Osteocyte (in vitro differentiated cells): ENCODE measurements at regions not wholly inside any gene's neighbourhood (a gene's known extent, or its start where the extent isn't known, plus 50 kb on each side); places are given as distances from the start of the nearest gene placed in this dataset.
"Not testable (repeated sequence)": the region's sequence is repeated elsewhere in the genome, so short reads cannot be mapped to it uniquely, and the experiment has no call there.

Experiments used
- DNase-seq: peaks from one replicate; pipeline ENCODE4 v3.0.0; 2021; ENCODE audit warnings: mixed read lengths; ENCODE audit not compliant: unreplicated experiment; ENCODE audit errors: extremely low spot score
- H3K27ac Mint-ChIP-seq: one replicate; pipeline ENCODE4 v1.8.0; 2021; ENCODE audit warnings: mild to moderate bottlenecking, mixed read lengths; ENCODE audit not compliant: unreplicated experiment
- H3K27me3 Mint-ChIP-seq: one replicate; pipeline ENCODE4 v1.8.0; 2021; ENCODE audit warnings: mixed read lengths; ENCODE audit not compliant: unreplicated experiment
- H3K36me3 Mint-ChIP-seq: one replicate; pipeline ENCODE4 v1.8.0; 2021; ENCODE audit warnings: mixed read lengths; ENCODE audit not compliant: unreplicated experiment
- H3K4me1 Mint-ChIP-seq: one replicate; pipeline ENCODE4 v1.8.0; 2021; ENCODE audit warnings: mixed read lengths; ENCODE audit not compliant: unreplicated experiment
- H3K4me3 Mint-ChIP-seq: one replicate; pipeline ENCODE4 v1.8.0; 2021; ENCODE audit warnings: mild to moderate bottlenecking, moderate library complexity, mixed read lengths; ENCODE audit not compliant: unreplicated experiment
- H3K9me3 Mint-ChIP-seq: one replicate; pipeline ENCODE4 v1.8.0; 2021; ENCODE audit warnings: mixed read lengths; ENCODE audit not compliant: unreplicated experiment
- CTCF ChIP-seq: fragments of 200-600 bp; sonication (generic); IDR thresholded peaks from 2 replicates; pipeline ENCODE4 v1.5.0; 2021; ENCODE audit warnings: antibody characterized with exemption, mild to moderate bottlenecking, moderate library complexity

DNA sequence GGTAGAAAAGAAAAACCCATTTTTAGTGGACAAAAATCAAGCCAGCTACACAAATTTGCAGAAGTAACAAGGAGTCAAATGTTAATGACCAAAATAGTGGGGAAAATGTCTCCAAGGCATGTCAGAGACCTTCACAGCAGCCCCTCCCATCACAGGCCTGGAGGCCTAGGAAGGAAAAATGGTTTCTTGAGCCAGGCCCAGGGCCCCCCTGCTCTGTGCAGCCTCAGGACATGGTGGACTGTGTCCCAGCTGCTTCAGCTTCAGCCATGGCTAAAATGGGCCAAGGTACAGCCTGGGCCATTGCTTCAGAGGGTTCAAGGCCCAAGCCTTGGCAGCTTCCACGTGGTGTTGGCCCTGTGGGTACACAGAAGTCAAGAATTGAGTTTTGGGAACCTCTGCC lies 82.5 kb upstream of the CLVS2 start:
- no peak for TF ChIP-seq CTCF
- Mint-ChIP-seq H3K4me3 (no peak overlapping the region), H3K36me3 (no peaks in the 10 kb centered on the region), H3K27me3 (no peaks in the 10 kb centered on the region), H3K27ac (no peak overlapping the region), H3K4me1 (no peaks in the 10 kb centered on the region), H3K9me3 (peaks cover 12% of the 10 kb centered on the region)
- no peak for DNase-seq

- DNase-seq, result no peak
- H3K9me3 Mint-ChIP-seq, result peaks cover 12% of the 10 kb centered on the region
- H3K4me1 Mint-ChIP-seq, result no peaks in the 10 kb centered on the region
- no peaks in the 10 kb centered on the region for H3K36me3 Mint-ChIP-seq
- H3K27me3 Mint-ChIP-seq, result peaks cover 8% of the 10 kb centered on the region
- no peak overlapping the region for H3K4me3 Mint-ChIP-seq
- H3K27ac Mint-ChIP-seq, result no peak overlapping the region
- no peak for TF ChIP-seq CTCF
Observed at GRCh38 chr6:122918714-122919113, 77.3 kb upstream of the CLVS2 start.

GRCh38 chr6:122930252-122931180 lies 65.5 kb upstream of the CLVS2 start:
- no peak for DNase-seq
- Mint-ChIP-seq H3K4me1 (no peaks in the 10 kb centered on the region), H3K36me3 (no peaks in the 10 kb centered on the region), H3K9me3 (peaks cover 6% of the 10 kb centered on the region), H3K4me3 (no peak overlapping the region), H3K27ac (no peak overlapping the region), H3K27me3 (no peaks in the 10 kb centered on the region)
- TF ChIP-seq CTCF, result no peak

GRCh38 chr6:122931916-122932315 lies 64.1 kb upstream of the CLVS2 start:
- DNase-seq, result no peak
- H3K4me1 Mint-ChIP-seq, result no peaks in the 10 kb centered on the region
- no peak overlapping the region for H3K4me3 Mint-ChIP-seq
- no peak overlapping the region for H3K27ac Mint-ChIP-seq
- no peaks in the 10 kb centered on the region for H3K36me3 Mint-ChIP-seq
- peaks cover 3% of the 10 kb centered on the region for H3K27me3 Mint-ChIP-seq
- no peak for TF ChIP-seq CTCF
- peaks cover 6% of the 10 kb centered on the region for H3K9me3 Mint-ChIP-seq

DNA sequence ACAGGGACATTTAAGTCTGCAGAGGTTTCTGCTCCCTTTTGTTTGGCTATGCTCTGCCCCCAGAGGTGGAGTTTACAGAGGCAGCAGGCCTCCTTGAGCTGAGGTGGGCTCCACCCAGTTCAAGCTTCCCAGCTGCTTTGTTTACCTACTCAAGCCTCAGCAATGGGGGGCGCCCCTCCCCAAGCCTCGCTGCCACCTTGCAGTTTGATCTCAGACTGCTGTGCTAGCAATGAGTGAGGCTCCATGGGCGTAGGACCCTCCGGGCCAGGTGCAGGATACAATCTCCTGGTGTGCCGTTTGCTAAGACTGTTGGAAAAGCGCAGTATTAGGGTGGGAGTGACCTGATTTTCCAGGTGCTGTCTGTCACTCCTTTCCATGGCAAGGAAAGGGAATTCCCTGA lies 51.1 kb upstream of the CLVS2 start:
- not testable (repeated sequence) for H3K36me3 Mint-ChIP-seq, H3K4me3 Mint-ChIP-seq

More for the DNA sequence above, 51.1 kb upstream of the CLVS2 start:
- DNase-seq, H3K27me3 Mint-ChIP-seq, H3K4me1 Mint-ChIP-seq, H3K27ac Mint-ChIP-seq, H3K9me3 Mint-ChIP-seq: not testable (repeated sequence)
